IMR-90 (cell line): ENCODE measurements at regions not wholly inside any gene's neighbourhood (a gene's known extent, or its start where the extent isn't known, plus 50 kb on each side); places are given as distances from the start of the nearest gene placed in this dataset.

ENCODE experiments used
- CEBPB ChIP-seq: IDR thresholded peaks from 2 replicates; pipeline ENCODE4 v1.6.1; 2012; ENCODE audit warnings: low read depth, low read length, improper control_type of control experiment
- CTCF ChIP-seq: conservative IDR thresholded peaks from 2 replicates; pipeline ENCODE4 v1.5.1; 2012; ENCODE audit warnings: mild to moderate bottlenecking, low read depth, low read length, improper control_type of control experiment
- FOS ChIP-seq: fragments of 150-350 bp; IDR thresholded peaks from 2 replicates; pipeline ENCODE4 v1.6.1; 2016; ENCODE audit warnings: low read depth, low read length
- POLR2A ChIP-seq: IDR thresholded peaks from 2 replicates; pipeline ENCODE4 v1.6.1; 2012; ENCODE audit warnings: mild to moderate bottlenecking, low read depth, low read length
- RAD21 ChIP-seq: IDR thresholded peaks from 2 replicates; pipeline ENCODE4 v1.6.1; 2012; ENCODE audit warnings: low read length, improper control_type of control experiment
- USF2 ChIP-seq: fragments of 150-350 bp; IDR thresholded peaks from 2 replicates; pipeline ENCODE4 v1.6.1; 2017; ENCODE audit warnings: mild to moderate bottlenecking, antibody characterized with exemption, low read length, low read depth

GRCh38 chr10:29109707-29110571, 178.9 kb upstream of the LYZL1 start:
- no peak for TF ChIP-seq RAD21
- TF ChIP-seq CTCF: no peak
- no peak for TF ChIP-seq USF2
- TF ChIP-seq FOS: no peak
- no peak for TF ChIP-seq POLR2A
- TF ChIP-seq CEBPB: no peak
